ENCODE measurements at regions not wholly inside any gene's neighbourhood (a gene's known extent, or its start where the extent isn't known, plus 50 kb on each side); places are given as distances from the start of the nearest gene placed in this dataset.
"Not testable (repeated sequence)": the region's sequence is repeated elsewhere in the genome, so short reads cannot be mapped to it uniquely, and the experiment has no call there.

DNA sequence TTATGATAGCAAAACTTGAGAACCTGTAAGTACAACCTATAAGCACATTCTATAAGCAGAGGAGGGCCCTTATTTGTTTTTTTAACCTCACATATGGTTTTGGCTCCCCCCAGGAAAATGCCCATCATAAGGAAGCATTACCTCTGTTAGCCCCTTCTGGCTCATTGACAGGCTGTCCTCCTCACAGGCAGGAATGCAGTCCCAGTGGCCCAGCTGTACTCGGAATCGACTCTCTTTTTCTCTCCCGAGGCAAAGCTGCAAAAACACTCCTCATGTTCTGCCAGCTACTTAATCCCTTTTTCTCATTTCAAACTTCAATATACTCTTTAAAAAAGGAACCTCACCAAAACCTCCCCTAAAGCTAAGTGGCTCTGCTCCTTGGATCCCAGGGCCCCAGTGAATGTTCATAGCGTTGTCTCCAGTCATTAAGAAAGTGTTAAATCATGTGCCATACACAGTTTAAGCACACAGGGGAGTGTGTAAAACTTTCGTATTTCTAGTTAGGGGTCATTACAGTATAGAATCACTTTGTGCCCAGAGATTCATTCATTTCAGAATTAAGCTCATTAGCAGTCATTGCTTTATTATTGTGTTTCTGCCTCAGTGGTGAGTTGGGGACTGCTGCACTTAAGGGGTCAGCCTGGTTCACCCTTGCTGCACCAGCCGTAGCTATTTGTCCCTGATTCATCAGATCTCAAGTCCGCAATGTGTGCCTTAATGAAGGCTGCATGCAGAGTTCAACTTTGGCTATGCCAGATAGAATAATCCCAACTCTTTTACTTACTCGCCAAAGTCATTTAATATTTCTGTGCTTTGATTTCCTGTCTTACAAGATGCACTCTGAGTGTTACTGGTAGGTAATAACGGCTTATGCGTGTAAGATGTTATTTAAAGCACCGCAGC lies 57.6 kb downstream of the JRKL start:
- DNase-seq (ENCODE audit: extremely low read depth in 1 of 11, low read depth in 9 of 11, low spot score in 4 of 11) = no peak

DNA sequence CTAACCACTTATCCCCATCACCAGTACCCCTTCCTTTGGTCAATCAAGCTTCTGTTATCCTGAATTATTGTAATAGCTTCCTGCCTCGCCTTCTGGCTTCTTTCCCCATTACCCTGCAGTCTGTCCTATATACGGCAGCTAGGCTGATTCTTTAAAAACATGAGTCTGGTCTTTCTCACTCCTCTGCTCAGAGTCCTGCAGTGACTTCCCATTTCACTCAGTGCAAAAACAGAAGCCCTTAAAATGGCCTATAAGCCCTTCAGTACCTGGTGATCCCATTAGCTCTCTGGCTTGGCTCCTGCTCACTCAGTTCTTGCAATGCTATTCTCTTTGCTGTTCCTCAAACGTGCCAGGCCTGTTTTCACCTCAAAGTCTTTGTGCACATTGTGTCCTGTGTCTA lies 58.4 kb downstream of the JRKL start:
- no peak for DNase-seq (ENCODE audit: extremely low read depth in 1 of 11, low read depth in 9 of 11, low spot score in 4 of 11)

DNA sequence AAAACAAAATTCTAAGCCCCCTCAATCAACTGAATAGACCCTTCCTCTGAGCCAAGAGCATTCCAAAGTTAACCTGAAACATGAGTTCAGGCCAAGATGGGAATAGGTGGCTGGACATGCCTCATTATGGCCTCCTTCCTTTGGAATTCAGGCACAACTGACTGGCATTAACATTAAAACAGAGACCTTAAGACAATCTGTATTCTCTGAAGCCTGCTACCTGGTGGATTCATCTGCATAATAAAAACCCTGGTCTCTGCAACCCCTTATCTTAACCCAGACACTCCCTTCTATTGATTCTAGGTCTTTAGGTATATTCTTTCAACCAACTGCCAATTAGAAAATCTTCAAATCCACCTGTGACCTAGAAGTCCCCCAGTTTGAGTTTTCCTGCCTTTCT lies 66.3 kb downstream of the JRKL start:
- DNase-seq (ENCODE audit: extremely low read depth in 1 of 11, low read depth in 9 of 11, low spot score in 4 of 11) = no peak

DNA sequence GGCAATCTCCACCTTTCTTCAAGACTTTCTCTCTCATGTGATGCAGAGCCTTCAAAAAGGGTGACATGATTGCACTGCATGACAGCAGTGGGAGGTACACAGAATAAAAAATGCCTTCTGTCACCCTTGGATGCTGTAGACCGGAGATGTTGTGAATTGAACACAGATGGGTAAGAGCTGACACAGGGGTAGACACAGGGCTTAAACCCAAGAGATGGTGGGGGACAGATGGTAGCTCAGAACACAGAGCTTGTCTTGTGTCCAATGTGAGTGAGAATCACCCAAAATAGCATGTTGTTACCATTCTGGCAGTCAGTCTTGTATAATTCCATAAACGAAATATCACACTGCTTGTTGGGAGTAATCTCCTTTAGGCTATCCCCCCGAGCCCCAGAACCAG lies 69.9 kb downstream of the JRKL start:
- no peak for DNase-seq (ENCODE audit: extremely low read depth in 1 of 11, low read depth in 9 of 11, low spot score in 4 of 11)

DNA sequence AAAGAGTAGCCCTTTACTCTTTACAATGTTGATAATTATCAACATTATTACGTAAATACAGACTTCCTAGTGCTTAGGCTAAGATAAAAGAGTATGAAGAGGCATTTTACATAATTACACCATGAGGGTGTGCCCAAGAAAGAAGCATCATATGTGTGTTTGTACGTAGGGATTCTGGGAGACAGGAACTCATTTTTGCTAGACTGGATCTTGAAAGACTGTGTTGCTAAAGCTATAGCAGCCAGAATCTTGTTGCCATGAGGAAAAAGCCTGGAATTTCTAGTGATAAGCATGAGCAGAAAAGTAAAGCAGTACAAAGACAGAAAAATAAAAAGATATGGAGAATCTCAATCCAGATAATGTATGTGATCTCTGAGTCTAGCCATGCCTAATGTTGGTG lies 72.1 kb downstream of the JRKL start:
- DNase-seq (ENCODE audit: extremely low read depth in 1 of 11, low read depth in 9 of 11, low spot score in 4 of 11) = no peak

DNA sequence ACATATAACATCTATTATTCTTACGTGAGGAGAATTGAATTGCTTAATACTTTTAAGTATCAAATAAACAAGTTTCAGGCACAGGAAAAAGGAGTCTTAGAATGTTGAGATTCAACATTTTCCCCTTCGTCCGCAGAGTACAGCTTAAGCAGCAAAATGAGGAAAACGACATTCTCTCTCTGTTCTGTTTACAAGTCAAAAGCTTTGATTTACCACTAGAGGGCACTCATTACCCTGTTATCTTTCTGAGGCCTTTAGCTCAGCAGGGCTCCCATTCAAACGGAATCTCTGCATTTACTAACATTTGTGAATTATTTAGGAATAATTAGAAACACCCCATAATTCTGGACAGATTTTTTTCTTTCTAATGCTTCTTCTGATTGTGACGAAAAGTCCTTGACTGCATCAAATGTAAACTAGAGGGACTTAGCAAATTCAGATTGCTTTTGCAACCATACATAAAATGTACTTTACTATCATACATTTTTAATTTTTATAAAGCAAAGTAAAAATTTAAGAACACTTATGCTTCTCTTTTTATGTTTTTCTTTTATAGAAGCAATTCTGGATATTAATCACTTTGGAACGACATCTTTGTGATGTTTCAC lies 75.0 kb downstream of the JRKL start:
- DNase-seq (ENCODE audit: extremely low read depth in 1 of 11, low read depth in 9 of 11, low spot score in 4 of 11) = peak; percentile 55 to 79 (median 66)

DNA sequence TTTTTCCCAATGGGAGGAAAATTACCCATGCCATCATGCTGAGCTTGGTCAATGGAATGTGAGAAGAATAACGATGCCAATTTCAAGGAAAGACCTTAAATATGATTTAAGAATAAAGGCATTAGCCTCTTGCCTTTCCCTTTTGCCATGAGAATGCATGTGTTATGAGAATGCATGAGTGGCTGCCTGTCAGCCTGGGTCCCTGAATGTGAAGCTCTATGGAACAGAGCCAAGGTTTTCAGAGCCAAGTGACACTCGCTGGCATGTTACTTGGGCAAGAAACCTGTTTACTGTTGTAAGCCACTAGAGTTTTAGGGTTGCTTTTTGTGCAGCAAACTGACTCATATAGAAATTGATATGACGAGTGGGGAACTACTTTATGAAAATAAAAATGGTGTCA lies 75.7 kb downstream of the JRKL start:
- no peak for DNase-seq (ENCODE audit: extremely low read depth in 1 of 11, low read depth in 9 of 11, low spot score in 4 of 11)

DNA sequence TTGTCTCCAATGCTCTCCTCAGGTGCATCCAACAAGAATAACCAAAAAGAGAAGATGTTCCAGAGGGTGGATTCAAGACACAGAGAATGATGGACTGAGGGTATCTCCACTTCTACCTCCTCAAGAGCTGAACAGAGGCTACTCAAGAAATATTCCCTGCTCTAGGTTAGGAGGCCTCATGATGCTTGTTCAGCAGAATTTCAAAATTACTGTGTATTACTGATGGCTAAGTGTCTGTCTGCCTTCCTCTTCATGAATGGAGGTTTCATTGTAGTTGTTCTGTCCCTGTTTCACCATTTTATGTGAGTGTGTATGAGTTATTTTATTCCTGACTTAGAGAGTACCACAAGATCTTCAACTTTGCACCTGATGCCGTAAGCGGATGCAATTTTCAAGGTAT lies 76.8 kb downstream of the JRKL start:
- no peak for DNase-seq (ENCODE audit: extremely low read depth in 1 of 11, low read depth in 9 of 11, low spot score in 4 of 11)

DNA sequence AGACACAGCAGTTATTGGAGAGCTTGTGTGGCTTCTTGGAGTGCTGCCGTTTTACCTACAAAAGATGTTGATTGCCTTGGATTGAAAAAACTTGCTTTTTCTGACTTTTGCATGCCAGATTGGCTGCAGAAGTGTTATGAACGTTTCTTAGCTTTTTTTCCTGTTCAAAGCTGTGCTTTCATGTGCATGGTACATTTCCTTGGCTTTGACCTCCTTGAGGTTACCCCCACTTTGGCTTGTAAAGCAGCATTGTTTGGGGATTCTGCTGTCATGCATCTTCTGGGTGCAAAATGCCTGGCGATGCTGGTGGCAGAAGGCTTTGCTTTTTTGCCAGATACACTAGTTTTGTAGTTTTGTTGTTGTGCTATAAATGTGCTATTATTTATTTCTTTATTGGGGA lies 80.0 kb downstream of the JRKL start:
- DNase-seq (ENCODE audit: extremely low read depth in 1 of 11, low read depth in 9 of 11, low spot score in 4 of 11) = no peak

DNA sequence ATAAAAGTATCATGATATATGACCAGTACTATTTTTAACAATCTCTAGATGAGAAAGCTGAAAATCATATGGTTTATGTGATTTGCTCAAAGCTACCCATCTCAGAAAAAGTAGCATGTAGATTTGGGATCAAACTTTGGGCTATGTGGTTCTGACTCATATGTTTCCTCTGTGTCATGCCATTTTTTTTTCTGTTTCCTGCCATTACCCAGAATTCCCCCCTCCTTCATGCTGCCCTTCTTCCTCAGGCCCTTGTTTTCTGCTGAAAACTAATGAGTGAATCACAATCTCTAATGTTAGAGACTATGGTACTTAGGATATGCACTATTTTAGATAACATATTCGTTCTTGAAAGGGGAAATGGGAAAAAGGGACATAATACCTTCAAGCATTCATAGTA lies 80.7 kb downstream of the JRKL start:
- no peak for DNase-seq (ENCODE audit: extremely low read depth in 1 of 11, low read depth in 9 of 11, low spot score in 4 of 11)

DNA sequence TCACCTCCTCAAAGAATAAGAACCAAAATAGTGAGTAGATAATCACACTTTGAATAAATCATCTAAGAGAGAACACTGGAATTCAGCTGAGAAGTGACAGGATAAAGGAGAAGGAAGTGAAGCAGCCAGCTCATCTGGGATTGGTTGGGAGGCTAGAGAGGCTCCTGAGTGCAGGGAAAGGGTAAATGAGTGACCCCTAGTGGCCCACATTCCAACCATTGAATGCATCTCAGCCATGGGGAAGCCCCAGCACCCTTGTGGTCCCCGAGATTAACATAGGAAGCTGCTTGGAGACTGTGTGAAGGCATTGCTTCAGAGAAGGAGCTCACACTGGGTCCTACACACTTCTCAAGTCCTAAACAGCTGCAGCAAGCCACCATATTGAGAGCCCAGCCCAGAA lies 82.3 kb downstream of the JRKL start:
- no peak for DNase-seq (ENCODE audit: extremely low read depth in 1 of 11, low read depth in 9 of 11, low spot score in 4 of 11)

DNA sequence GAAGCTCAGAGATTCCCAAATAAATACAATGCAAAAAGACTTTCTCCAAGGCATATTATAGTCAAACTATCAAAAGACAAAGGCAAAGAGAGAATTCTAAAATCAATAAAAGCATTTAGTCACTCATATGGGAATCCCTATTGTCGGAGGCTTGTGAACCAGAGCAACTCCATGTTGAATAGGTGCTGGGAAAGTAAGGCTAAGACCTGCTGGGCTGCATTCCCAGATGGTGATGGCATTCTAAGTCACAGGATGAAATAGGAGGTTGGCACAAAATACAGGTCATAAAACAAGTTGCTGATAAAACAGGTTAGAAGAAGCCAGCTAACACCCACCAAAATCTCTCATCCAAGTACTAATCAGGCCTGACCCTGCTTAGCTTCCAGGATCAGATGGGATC lies 84.5 kb downstream of the JRKL start:
- DNase-seq (ENCODE audit: extremely low read depth in 1 of 11, low read depth in 9 of 11, low spot score in 4 of 11) = no peak

DNA sequence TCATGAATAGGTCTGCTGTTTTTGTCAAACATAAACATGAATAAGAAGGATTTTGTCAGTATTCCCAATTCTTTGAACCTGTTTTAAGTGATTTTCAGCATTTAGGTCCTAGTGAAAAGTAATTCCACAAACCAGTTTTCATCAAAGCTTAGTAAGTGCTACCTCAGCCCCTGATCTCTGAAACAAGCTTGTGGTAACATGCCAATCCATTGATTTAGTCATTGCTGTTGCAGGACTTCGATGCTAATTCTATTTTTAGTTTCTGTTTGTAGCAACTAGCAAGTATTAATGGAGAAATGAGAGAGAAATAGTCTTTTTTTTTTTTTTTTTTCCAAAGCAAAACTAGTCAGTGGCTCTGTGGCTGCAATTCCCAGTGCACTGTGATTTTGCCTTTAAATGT lies 91.4 kb downstream of the JRKL start:
- DNase-seq (ENCODE audit: extremely low read depth in 1 of 11, low read depth in 9 of 11, low spot score in 4 of 11) = no peak

DNA sequence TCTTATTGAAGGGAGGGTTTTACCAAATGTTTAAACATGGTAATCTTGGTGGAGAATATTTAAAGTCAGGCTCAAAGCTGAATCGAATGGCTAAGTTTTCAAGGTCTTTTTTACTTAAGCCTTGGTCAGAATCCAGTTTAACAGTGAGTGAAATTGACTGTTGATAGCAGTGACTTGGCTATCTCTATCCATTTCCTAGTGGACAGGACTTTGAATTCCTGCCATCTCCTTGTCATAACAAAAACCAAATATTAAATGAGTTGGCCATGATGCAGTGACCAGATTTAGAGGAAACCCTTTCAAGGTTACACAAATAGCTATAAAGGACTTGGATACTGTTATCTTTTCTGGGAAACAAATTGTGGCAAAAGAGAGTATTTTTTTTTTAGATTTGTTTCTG lies 92.0 kb downstream of the JRKL start:
- no peak for DNase-seq (ENCODE audit: extremely low read depth in 1 of 11, low read depth in 9 of 11, low spot score in 4 of 11)

DNA sequence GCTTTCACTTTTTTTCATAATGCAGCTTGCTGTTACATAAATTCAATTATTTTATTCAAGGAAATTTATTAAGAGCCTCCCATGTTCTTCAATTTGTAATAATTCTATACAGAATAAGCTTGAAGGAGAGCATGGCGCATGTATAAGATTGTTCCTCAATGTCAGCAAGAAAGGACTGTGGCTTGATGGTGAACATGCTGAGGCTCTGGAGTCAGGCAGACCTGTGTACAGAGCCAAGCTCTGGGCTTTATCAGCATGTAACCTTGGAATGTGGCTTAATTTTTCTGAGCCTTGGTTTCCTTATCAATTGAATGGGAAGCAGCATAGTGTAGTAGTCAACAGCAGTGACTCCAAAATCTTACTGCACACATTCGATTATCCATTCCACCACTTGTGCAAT lies 92.4 kb downstream of the JRKL start:
- no peak for DNase-seq (ENCODE audit: extremely low read depth in 1 of 11, low read depth in 9 of 11, low spot score in 4 of 11)

DNA sequence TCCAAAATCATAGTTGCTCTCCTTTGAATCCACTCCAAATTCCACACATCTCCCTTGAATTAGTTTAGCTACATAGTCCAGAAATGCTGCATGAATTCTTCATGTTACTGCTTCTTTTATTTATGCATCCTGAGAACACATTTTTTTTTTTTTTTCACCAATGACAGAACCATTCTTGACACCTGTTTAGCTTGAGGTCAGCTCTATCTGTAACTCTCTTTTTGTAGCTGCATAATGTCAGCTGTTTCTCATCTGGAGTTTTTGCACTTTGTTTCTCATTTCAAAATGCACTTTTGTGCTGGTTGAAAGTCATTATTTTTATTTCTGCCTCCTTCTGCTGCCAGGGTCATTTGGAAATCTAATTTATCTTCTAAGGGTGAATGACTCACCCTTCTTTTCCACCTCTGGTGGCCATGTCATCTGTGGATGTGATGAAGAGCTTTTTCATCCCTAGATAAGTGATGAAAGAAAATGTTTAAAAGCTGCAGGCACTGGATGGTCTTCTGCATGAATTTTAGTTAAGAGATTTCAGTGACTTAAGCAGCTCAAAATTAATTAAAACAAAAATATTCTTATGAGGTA lies 93.7 kb downstream of the JRKL start:
- DNase-seq (ENCODE audit: extremely low read depth in 1 of 11, low read depth in 9 of 11, low spot score in 4 of 11) = no peak

DNA sequence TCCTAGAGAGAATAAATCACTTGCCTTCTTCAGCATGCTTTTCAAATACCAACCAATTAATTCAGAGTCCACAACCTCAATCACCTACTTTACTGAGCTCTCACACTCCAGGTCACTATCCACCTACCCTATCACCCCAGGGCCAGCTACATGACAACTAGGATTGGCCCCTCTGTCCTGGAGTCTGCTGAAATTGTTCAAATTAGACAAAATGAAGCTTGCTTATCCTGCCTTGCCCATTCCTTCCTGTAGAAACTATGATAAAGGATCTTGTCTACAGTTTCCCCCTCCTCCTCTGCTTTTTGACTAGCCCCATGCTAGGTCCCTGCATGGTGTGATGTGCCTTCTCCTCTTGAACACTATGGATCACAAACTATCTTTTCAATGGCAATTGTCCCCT lies 94.5 kb downstream of the JRKL start:
- no peak for DNase-seq (ENCODE audit: extremely low read depth in 1 of 11, low read depth in 9 of 11, low spot score in 4 of 11)

DNA sequence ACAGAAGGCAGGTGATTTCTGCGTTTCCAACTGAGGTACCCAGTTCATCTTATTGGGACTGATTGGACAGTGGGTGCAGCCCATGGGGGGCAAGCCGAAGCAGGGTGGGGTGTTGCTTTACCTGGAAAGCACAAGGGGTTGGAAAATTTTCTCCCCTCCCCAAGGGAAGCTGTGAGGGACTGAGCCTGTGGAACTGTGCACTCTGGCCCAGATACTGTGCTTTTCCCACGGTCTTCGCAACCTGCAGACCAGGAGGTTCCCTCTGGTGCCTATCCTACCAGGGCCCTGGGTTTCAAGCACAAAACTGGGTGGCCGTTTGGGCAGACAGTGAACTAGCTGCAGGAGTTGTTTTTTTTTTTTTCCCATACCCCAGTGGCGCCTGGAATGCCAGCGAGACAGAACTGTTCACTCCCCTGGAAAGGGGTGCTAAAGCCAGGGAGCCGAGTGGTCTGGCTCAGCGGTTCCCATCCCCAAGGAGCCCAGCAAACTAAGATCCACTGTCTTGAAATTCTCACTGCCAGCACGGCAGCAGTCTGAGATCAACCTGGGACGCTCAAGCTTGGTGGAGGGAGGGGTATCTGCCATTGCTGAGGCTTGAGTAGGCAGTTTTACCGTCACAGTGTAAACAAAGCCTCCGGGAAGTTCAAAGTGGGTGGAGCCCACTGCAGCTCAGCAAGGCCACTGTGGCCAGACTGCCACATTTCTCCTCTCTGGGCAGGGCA lies 97.2 kb downstream of the JRKL start:
- peak in 1 of 11 donors; percentile 24 for DNase-seq (ENCODE audit: extremely low read depth in 1 of 11, low read depth in 9 of 11, low spot score in 4 of 11)

DNA sequence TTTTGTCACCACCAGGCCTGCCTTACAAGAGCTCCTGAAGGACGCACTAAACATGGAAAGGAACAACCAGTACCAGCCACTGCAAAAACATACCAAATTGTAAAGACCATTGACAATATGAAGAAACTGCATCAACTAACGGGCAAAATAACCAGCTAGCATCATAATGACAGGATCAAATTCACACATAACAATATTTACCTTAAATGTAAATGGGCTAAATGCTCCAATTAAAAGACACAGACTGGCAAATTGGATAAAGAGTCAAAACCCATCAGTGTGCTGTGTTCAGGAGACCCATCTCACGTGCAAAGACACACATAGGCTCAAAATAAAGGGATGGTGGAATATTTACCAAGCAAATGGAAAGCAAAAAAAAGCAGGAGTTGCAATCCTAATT lies 99.1 kb downstream of the JRKL start:
- DNase-seq (ENCODE audit: extremely low read depth in 1 of 11, low read depth in 9 of 11, low spot score in 4 of 11) = not testable (repeated sequence)

DNA sequence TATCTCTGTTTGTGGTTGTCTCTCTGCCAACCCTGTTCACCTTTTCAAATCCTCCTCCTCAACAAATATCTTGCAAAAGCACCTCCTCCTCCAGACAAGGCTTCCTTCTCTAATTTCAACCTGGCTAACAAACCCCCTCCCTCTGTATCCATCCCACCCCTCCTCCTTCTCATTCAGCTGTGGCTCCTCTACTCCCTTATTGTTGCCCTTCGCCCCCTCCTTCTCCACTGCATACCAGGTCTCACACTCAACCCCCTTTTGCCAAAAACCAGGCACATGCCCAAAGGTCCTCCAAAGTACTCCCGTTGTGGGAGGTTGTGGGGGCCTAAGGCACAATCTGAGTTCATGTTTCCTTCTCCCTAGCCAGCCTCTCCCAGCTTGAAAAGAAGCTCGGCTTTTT lies 110.6 kb downstream of the JRKL start:
- no peak for DNase-seq (ENCODE audit: extremely low read depth in 1 of 11, low read depth in 9 of 11, low spot score in 4 of 11)
